ENCODE measurements at regions not wholly inside any gene's neighbourhood (a gene's known extent, or its start where the extent isn't known, plus 50 kb on each side); places are given as distances from the start of the nearest gene placed in this dataset.

DNA sequence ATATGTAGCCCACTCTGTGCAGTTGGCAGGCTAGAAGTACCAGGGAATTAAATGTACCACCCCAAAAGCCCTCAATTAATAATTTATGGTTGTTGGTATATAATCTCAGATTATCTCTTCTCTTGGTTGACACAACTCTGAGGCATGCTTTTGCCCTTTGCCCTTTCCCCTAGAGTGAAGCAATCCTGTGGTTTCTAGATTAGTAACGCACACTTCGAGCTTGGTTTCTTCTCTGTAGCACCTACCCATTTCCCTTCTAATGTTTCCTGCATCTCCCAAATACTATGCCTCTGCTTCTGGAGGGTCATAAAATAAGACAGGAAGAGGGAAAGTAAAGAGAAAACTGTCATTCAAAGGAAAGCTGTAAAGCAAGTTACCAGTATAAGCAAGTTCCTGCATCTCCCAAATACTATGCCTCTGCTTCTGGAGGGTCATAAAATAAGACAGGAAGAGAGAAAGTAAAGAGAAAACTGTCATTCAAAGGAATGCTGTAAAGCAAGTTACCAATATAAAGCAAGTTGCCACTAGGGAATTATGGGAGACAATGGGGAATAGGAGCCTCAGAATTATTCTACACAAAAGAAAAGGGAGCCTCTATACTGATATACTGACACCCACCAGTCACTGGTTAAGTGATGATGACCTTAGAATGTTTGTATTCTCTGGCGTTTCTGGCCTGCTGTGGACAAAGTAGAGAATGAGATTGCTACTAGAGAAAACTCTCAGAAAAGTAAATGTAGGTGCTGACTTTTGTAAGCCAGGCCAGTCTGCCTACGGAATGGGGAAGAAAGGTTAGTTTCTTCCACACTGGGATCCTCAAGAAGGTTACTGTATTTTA is 862.6 kb upstream of the MAN1A1 start:
- Histone ChIP-seq H3K36me3 (ENCODE audit: insufficient read depth, low read depth, low read length) (no peaks in the 10 kb centered on the region), H3K9ac (ENCODE audit: low read depth, low read length) (no peak overlapping the region), H3K27me3 (ENCODE audit: insufficient read depth, low read length) (no peaks in the 10 kb centered on the region), H3K4me1 (ENCODE audit: insufficient read depth, low read length) (no peaks in the 10 kb centered on the region), H3K4me3 (ENCODE audit: low read length) (no peak overlapping the region), H3K9me3 (ENCODE audit: insufficient read depth, low read depth, low read length) (no peaks in the 10 kb centered on the region), H3K27ac (ENCODE audit: low read length) (no peak overlapping the region)

- no peak overlapping the region for H3K4me3 ChIP-seq (ENCODE audit: low read length)
- no peaks in the 10 kb centered on the region for H3K4me1 ChIP-seq (ENCODE audit: insufficient read depth, low read length)
- no peak overlapping the region for H3K27ac ChIP-seq (ENCODE audit: low read length)
- no peaks in the 10 kb centered on the region for H3K9me3 ChIP-seq (ENCODE audit: insufficient read depth, low read depth, low read length)
- no peak overlapping the region for H3K9ac ChIP-seq (ENCODE audit: low read depth, low read length)
- no peaks in the 10 kb centered on the region for H3K36me3 ChIP-seq (ENCODE audit: insufficient read depth, low read depth, low read length)
- H3K27me3 ChIP-seq (ENCODE audit: insufficient read depth, low read length): no peaks in the 10 kb centered on the region
These were observed 853.3 kb upstream of the MAN1A1 start for GRCh38 chr6:120202878-120203277.

GRCh38 chr6:120200853-120201252 is 851.3 kb upstream of the MAN1A1 start:
- Histone ChIP-seq H3K4me1 (ENCODE audit: insufficient read depth, low read length) (no peaks in the 10 kb centered on the region), H3K9ac (ENCODE audit: low read depth, low read length) (no peak overlapping the region), H3K4me3 (ENCODE audit: low read length) (no peak overlapping the region), H3K27ac (ENCODE audit: low read length) (no peak overlapping the region), H3K9me3 (ENCODE audit: insufficient read depth, low read depth, low read length) (no peaks in the 10 kb centered on the region), H3K27me3 (ENCODE audit: insufficient read depth, low read length) (no peaks in the 10 kb centered on the region), H3K36me3 (ENCODE audit: insufficient read depth, low read depth, low read length) (no peaks in the 10 kb centered on the region)

DNA sequence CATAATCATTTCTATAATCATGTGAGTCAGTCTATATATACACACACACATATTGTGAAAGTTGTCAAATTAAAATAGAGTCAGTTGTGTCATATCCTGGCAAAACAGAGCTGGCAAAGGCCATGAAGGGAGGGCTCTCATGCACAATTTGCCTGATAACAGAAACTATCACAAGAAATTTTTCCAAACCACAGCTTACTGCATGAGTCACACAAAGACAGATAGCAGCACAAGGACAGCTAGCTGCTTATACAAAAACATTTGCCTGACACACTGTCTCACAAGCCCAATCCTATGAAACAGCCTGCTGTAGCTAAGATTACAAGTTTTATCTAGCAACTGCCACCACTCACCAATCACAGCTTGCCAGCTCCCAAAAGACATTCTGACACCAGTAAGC is 848.5 kb upstream of the MAN1A1 start:
- no peak overlapping the region for H3K27ac ChIP-seq (ENCODE audit: low read length)
- H3K27me3 ChIP-seq (ENCODE audit: insufficient read depth, low read length): no peaks in the 10 kb centered on the region
- no peaks in the 10 kb centered on the region for H3K9me3 ChIP-seq (ENCODE audit: insufficient read depth, low read depth, low read length)

GRCh38 chr6:120186080-120186479 is 836.5 kb upstream of the MAN1A1 start:
- Histone ChIP-seq H3K27me3 (ENCODE audit: insufficient read depth, low read length) (no peaks in the 10 kb centered on the region), H3K4me1 (ENCODE audit: insufficient read depth, low read length) (no peaks in the 10 kb centered on the region), H3K36me3 (ENCODE audit: insufficient read depth, low read depth, low read length) (no peaks in the 10 kb centered on the region), H3K9me3 (ENCODE audit: insufficient read depth, low read depth, low read length) (no peaks in the 10 kb centered on the region), H3K9ac (ENCODE audit: low read depth, low read length) (no peak overlapping the region), H3K27ac (ENCODE audit: low read length) (no peak overlapping the region), H3K4me3 (ENCODE audit: low read length) (no peak overlapping the region)

More for the DNA sequence above, 848.5 kb upstream of the MAN1A1 start:
- no peaks in the 10 kb centered on the region for H3K36me3 ChIP-seq (ENCODE audit: insufficient read depth, low read depth, low read length)
- H3K4me3 ChIP-seq (ENCODE audit: low read length): no peak overlapping the region
- no peak overlapping the region for H3K9ac ChIP-seq (ENCODE audit: low read depth, low read length)
- H3K4me1 ChIP-seq (ENCODE audit: insufficient read depth, low read length): peaks cover 7% of the 10 kb centered on the region

DNA sequence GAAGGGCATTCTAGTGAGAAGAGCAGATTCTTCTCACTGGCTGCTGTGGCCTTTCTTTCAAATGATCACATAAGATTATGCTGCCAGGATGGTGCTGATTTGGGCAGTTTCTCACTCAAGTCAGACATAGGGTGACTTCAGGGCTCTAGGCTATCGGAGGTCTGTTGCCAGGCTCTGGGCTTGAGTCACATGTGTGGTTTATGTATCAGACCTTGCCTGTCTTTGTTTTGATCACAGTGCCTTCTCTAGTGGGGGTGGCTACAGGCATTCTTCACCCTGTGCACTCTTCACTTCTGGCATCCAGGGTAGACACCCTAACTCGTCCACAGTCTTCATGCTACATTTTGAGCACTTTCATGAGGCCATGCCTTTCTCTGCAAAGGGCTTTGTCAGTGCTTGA is 823.7 kb upstream of the MAN1A1 start:
- Histone ChIP-seq H3K4me3 (ENCODE audit: low read length) (no peak overlapping the region), H3K27me3 (ENCODE audit: insufficient read depth, low read length) (no peaks in the 10 kb centered on the region), H3K36me3 (ENCODE audit: insufficient read depth, low read depth, low read length) (no peaks in the 10 kb centered on the region), H3K9me3 (ENCODE audit: insufficient read depth, low read depth, low read length) (no peaks in the 10 kb centered on the region), H3K9ac (ENCODE audit: low read depth, low read length) (no peak overlapping the region), H3K4me1 (ENCODE audit: insufficient read depth, low read length) (no peaks in the 10 kb centered on the region), H3K27ac (ENCODE audit: low read length) (no peak overlapping the region)

- Histone ChIP-seq H3K9me3 (ENCODE audit: insufficient read depth, low read depth, low read length) (no peaks in the 10 kb centered on the region), H3K9ac (ENCODE audit: low read depth, low read length) (no peak overlapping the region), H3K36me3 (ENCODE audit: insufficient read depth, low read depth, low read length) (no peaks in the 10 kb centered on the region), H3K4me3 (ENCODE audit: low read length) (no peak overlapping the region), H3K27me3 (ENCODE audit: insufficient read depth, low read length) (no peaks in the 10 kb centered on the region), H3K4me1 (ENCODE audit: insufficient read depth, low read length) (no peaks in the 10 kb centered on the region; the same call in 1 of the 2 replicates), H3K27ac (ENCODE audit: low read length) (no peak overlapping the region)
These were observed 815.0 kb upstream of the MAN1A1 start for GRCh38 chr6:120164531-120164930.

- Histone ChIP-seq H3K9ac (ENCODE audit: low read depth, low read length) (no peak overlapping the region), H3K27ac (ENCODE audit: low read length) (no peak overlapping the region), H3K36me3 (ENCODE audit: insufficient read depth, low read depth, low read length) (no peaks in the 10 kb centered on the region), H3K4me3 (ENCODE audit: low read length) (no peak overlapping the region), H3K27me3 (ENCODE audit: insufficient read depth, low read length) (no peaks in the 10 kb centered on the region), H3K9me3 (ENCODE audit: insufficient read depth, low read depth, low read length) (no peaks in the 10 kb centered on the region), H3K4me1 (ENCODE audit: insufficient read depth, low read length) (no peaks in the 10 kb centered on the region)
These were observed 808.3 kb upstream of the MAN1A1 start for GRCh38 chr6:120157873-120158272.

- Histone ChIP-seq H3K9me3 (ENCODE audit: insufficient read depth, low read depth, low read length) (no peaks in the 10 kb centered on the region), H3K36me3 (ENCODE audit: insufficient read depth, low read depth, low read length) (no peaks in the 10 kb centered on the region), H3K27ac (ENCODE audit: low read length) (no peak overlapping the region), H3K4me1 (ENCODE audit: insufficient read depth, low read length) (no peaks in the 10 kb centered on the region), H3K4me3 (ENCODE audit: low read length) (no peak overlapping the region), H3K9ac (ENCODE audit: low read depth, low read length) (no peak overlapping the region), H3K27me3 (ENCODE audit: insufficient read depth, low read length) (no peaks in the 10 kb centered on the region)
These were observed 797.7 kb upstream of the MAN1A1 start for GRCh38 chr6:120147071-120147871.

DNA sequence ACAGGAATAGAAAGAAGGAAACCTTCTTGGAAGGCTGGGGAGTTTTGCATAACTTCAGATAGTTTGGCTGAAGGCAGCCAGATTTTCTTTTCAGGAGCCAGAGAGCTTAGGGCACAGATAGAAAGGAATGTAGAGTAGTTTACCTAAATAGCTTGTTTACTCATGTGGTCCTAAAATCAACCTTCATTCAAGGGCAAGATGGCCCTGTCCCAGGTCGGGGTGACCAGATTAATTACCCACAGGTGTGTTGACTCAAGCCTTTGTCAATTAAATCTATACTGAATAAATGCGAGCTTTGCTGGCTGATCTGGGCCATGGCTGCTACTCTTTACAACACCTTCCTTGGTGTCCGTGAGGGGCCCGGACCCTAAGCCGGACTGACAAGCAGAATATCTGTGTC is 792.0 kb upstream of the MAN1A1 start:
- Histone ChIP-seq H3K9ac (ENCODE audit: low read depth, low read length) (no peak overlapping the region), H3K9me3 (ENCODE audit: insufficient read depth, low read depth, low read length) (no peaks in the 10 kb centered on the region), H3K27me3 (ENCODE audit: insufficient read depth, low read length) (no peaks in the 10 kb centered on the region), H3K4me3 (ENCODE audit: low read length) (no peak overlapping the region), H3K4me1 (ENCODE audit: insufficient read depth, low read length) (no peaks in the 10 kb centered on the region), H3K36me3 (ENCODE audit: insufficient read depth, low read depth, low read length) (no peaks in the 10 kb centered on the region), H3K27ac (ENCODE audit: low read length) (no peak overlapping the region)

DNA sequence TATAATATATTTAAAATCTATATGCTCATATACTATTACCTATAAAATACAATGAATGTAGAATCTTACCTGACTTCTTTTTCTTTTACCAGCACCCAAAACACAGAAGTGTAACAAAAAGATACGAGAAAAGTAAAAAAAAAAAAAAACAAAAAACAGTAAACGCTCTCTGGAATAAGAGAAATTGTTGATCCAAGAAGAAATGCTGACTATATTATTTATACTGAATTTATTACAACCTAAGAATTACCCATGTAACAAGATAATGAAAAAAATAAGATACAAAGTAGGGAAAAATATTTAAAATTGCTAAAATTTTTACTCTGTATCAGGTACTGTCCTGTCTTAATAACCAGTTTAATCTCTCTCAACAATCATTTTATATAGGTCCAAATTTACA is 787.9 kb upstream of the MAN1A1 start:
- no peaks in the 10 kb centered on the region for H3K4me1 ChIP-seq (ENCODE audit: insufficient read depth, low read length)
- H3K9ac ChIP-seq (ENCODE audit: low read depth, low read length): no peak overlapping the region
- no peaks in the 10 kb centered on the region for H3K9me3 ChIP-seq (ENCODE audit: insufficient read depth, low read depth, low read length)
- no peaks in the 10 kb centered on the region for H3K27me3 ChIP-seq (ENCODE audit: insufficient read depth, low read length)
- no peaks in the 10 kb centered on the region for H3K36me3 ChIP-seq (ENCODE audit: insufficient read depth, low read depth, low read length)
- H3K4me3 ChIP-seq (ENCODE audit: low read length): no peak overlapping the region
- H3K27ac ChIP-seq (ENCODE audit: low read length): no peak overlapping the region

GRCh38 chr6:120129228-120129627 is 779.7 kb upstream of the MAN1A1 start:
- H3K36me3 ChIP-seq (ENCODE audit: insufficient read depth, low read depth, low read length): no peaks in the 10 kb centered on the region
- no peak overlapping the region for H3K27ac ChIP-seq (ENCODE audit: low read length)
- no peaks in the 10 kb centered on the region for H3K9me3 ChIP-seq (ENCODE audit: insufficient read depth, low read depth, low read length)
- H3K27me3 ChIP-seq (ENCODE audit: insufficient read depth, low read length): no peaks in the 10 kb centered on the region
- no peak overlapping the region for H3K9ac ChIP-seq (ENCODE audit: low read depth, low read length)
- H3K4me1 ChIP-seq (ENCODE audit: insufficient read depth, low read length): no peaks in the 10 kb centered on the region
- H3K4me3 ChIP-seq (ENCODE audit: low read length): no peak overlapping the region
